B cell (primary cell): ENCODE measurements at regions not wholly inside any gene's neighbourhood (a gene's known extent, or its start where the extent isn't known, plus 50 kb on each side); places are given as distances from the start of the nearest gene placed in this dataset.

Source experiments
- ATAC-seq: fragments of 200-7000 bp; cut with Tn5 transposase; one replicate; pipeline ENCODE4 v1.10.0; 2021; ENCODE audit warnings: low read depth, mild to moderate bottlenecking, moderate number of reproducible peaks, moderate library complexity
- CTCF ChIA-PET: fragments of 350-600 bp; sonication (Branson Sonifier 250); formaldehyde crosslinking; loops from one replicate; lab custom pipeline; 2021; ENCODE audit warnings: antibody characterized with exemption, inconsistent platforms; lab: Charles Lee
- POLR2A ChIA-PET: fragments of 350-600 bp; sonication (Branson Sonifier 250); formaldehyde crosslinking; loops from one replicate; lab custom pipeline; 2021; ENCODE audit warnings: antibody characterized with exemption; lab: Charles Lee
- DNase-seq: peaks from one replicate; pipeline ENCODE4 v3.0.0; 2013
- H2AFZ ChIP-seq: 2 replicates; pipeline ENCODE4 v1.6.1; 2012; ENCODE audit warnings: mild to moderate bottlenecking, low read depth, low read length; ENCODE audit not compliant: insufficient read depth, poor library complexity, severe bottlenecking
- H3K27ac ChIP-seq, 2 donors: 1 replicate in 1 of 2; 2 replicates in 1 of 2; pipeline ENCODE4 v1.5.1; 2012 to 2013; ENCODE audit warnings: low read length in 2 of 2, mild to moderate bottlenecking in 2 of 2, moderate library complexity in 1 of 2
- H3K27me3 ChIP-seq, 4 experiments: fragments of 200-600 bp in 1 of 4; sonication (generic) in 1 of 4; replicated peaks in 1 of 4; 1 replicate in 2 of 4; 2 replicates in 2 of 4; pipeline versions ENCODE4 v1.6.1 to v1.7.0; 2013 to 2016; ENCODE audit warnings: low read length in 3 of 4, mild to moderate bottlenecking in 2 of 4, mixed read lengths in 1 of 4, moderate library complexity in 1 of 4; ENCODE audit not compliant: insufficient read depth in 4 of 4, control insufficient read depth in 3 of 4; ENCODE audit errors: control extremely low read depth in 1 of 4
- H3K36me3 ChIP-seq, 2 experiments: replicated peaks in 1 of 2; 1 replicate in 1 of 2; 2 replicates in 1 of 2; pipeline versions ENCODE4 v1.6.1 to v1.7.1; 2013; ENCODE audit warnings: low read length in 1 of 2; ENCODE audit not compliant: insufficient read depth in 2 of 2, control insufficient read depth in 1 of 2; ENCODE audit errors: control extremely low read depth in 1 of 2, extremely low read depth in 1 of 2
- H3K4me1 ChIP-seq, 2 donors: fragments of 200-600 bp in 1 of 2; sonication (generic) in 1 of 2; 1 replicate in 1 of 2; 2 replicates in 1 of 2; pipeline versions ENCODE4 v1.5.1 to v1.6.1; 2013 to 2017; ENCODE audit warnings: low read length in 2 of 2; ENCODE audit not compliant: control insufficient read depth in 2 of 2, insufficient read depth in 2 of 2
- H3K4me2 ChIP-seq: replicated peaks from 2 replicates; pipeline ENCODE3; 2012; ENCODE audit warnings: mild to moderate bottlenecking, low read depth, low read length; ENCODE audit not compliant: poor library complexity, severe bottlenecking
- H3K4me3 ChIP-seq, 5 experiments: fragments of 200-600 bp in 1 of 5; sonication (generic) in 1 of 5; 1 replicate in 3 of 5; 2 replicates in 2 of 5; pipeline versions ENCODE4 v1.5.1 to v1.7.0; 2011 to 2016; ENCODE audit warnings: low read length in 4 of 5, mild to moderate bottlenecking in 4 of 5, low read depth in 2 of 5, control low read depth in 1 of 5, moderate library complexity in 1 of 5; ENCODE audit not compliant: insufficient read depth in 1 of 5; ENCODE audit errors: control extremely low read depth in 1 of 5, extremely low read depth in 1 of 5
- H3K79me2 ChIP-seq: fragments of 200-600 bp; sonication (generic); one replicate; pipeline ENCODE4 v1.6.0; 2016; ENCODE audit warnings: low read length; ENCODE audit not compliant: control insufficient read depth, insufficient read depth
- H3K9ac ChIP-seq: fragments of 200-600 bp; sonication (generic); 2 replicates; pipeline ENCODE4 v1.6.1; 2017; ENCODE audit warnings: mild to moderate bottlenecking, low read length, moderate library complexity
- H3K9me3 ChIP-seq, 3 donors: one replicate each; pipeline versions ENCODE4 v1.6.1 to v1.7.1; 2013; ENCODE audit warnings: low read length in 2 of 3; ENCODE audit not compliant: control insufficient read depth in 2 of 3, insufficient read depth in 1 of 3; ENCODE audit errors: control extremely low read depth in 1 of 3
- H4K20me1 ChIP-seq: 2 replicates; pipeline ENCODE4 v1.6.0; 2012; ENCODE audit warnings: mild to moderate bottlenecking, low read length; ENCODE audit not compliant: insufficient read depth, control insufficient read depth, poor library complexity, severe bottlenecking
- H3K27ac Mint-ChIP-seq: one replicate; pipeline ENCODE4 v1.8.0; 2021; ENCODE audit warnings: mixed read lengths
- H3K27me3 Mint-ChIP-seq: one replicate; pipeline ENCODE4 v1.8.0; 2021; ENCODE audit warnings: mixed read lengths
- H3K4me1 Mint-ChIP-seq: one replicate; pipeline ENCODE4 v1.8.0; 2021; ENCODE audit warnings: mixed read lengths
- H3K4me3 Mint-ChIP-seq: one replicate; pipeline ENCODE4 v1.8.0; 2021; ENCODE audit warnings: mixed read lengths
- H3K9me3 Mint-ChIP-seq: one replicate; pipeline ENCODE4 v1.8.0; 2022; ENCODE audit warnings: mixed read lengths; ENCODE audit not compliant: insufficient read depth
- EZH2 ChIP-seq: IDR thresholded peaks from 2 replicates; pipeline ENCODE4 v1.6.1; 2012; ENCODE audit warnings: borderline replicate concordance, low read depth, mild to moderate bottlenecking, moderate library complexity, low read length; ENCODE audit not compliant: insufficient read depth, poor library complexity, severe bottlenecking
- WGBS: methylation state at CpG from one replicate; pipeline ENCODE4 v1.1.5; 2013; ENCODE audit warnings: missing lambda C conversion rate; ENCODE audit not compliant: insufficient coverage; 5-methylcytosine and 5-hydroxymethylcytosine counted together
- intact Hi-C: fragments of 100-400 bp; cut with micrococcal nuclease; formaldehyde crosslinking; loops from one replicate; pipeline ENCODE4 v1.10.0; 2022
- TF ChIP-seq, protein P1 (sequence below): fragments of 200-600 bp; IDR thresholded peaks from one replicate; pipeline ENCODE4 v1.8.0; 2022; ENCODE audit warnings: antibody characterized with exemption, mild to moderate bottlenecking

DNA sequence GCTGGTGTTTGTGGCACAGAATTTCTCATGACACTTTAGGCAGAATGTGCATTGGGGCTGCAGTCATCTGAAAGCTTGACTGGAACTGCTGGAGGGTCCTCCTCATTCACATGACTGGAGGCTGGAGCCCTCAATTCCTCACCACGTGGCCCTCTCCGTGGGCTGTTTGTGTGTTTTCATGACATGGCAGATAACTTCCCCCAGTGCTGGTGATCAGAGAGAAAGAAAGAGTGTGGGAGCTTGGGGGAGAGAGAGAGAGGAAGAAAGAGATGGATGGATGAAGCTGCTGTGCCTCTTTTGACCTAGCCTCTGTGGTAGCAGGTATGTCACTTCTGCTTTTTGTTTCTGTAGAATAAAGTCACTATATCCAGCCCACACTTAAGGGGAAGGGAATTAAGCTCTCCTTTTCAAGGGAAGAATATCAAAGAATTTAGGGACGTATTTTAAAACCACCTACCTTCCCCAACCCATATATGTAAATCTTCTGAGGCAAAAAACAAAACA, 169.6 kb upstream of the IL12A start:
- H3K9ac ChIP-seq = no peak overlapping the region
- H3K36me3 ChIP-seq = no peaks in the 10 kb centered on the region
- no peak for ATAC-seq
- no peak overlapping the region for H3K4me3 ChIP-seq
- H3K4me3 Mint-ChIP-seq = no peak overlapping the region
- H3K79me2 ChIP-seq = no peaks in the 10 kb centered on the region
- H3K9me3 Mint-ChIP-seq = no peaks in the 10 kb centered on the region
- no peak overlapping the region for H3K27ac ChIP-seq
- ChIA-PET CTCF (interaction anchor here (0.9 kb wide), 1 partner anchor 10 kb away, joined by 4 read pairs; no protein-coding TSS in a partner anchor), POLR2A (no interaction called here)
- no peak overlapping the region for H2AFZ ChIP-seq
- DNase-seq = no peak
- no peaks in the 10 kb centered on the region for H3K27me3 ChIP-seq
- H4K20me1 ChIP-seq = no peaks in the 10 kb centered on the region
- TF ChIP-seq, protein P1, sequence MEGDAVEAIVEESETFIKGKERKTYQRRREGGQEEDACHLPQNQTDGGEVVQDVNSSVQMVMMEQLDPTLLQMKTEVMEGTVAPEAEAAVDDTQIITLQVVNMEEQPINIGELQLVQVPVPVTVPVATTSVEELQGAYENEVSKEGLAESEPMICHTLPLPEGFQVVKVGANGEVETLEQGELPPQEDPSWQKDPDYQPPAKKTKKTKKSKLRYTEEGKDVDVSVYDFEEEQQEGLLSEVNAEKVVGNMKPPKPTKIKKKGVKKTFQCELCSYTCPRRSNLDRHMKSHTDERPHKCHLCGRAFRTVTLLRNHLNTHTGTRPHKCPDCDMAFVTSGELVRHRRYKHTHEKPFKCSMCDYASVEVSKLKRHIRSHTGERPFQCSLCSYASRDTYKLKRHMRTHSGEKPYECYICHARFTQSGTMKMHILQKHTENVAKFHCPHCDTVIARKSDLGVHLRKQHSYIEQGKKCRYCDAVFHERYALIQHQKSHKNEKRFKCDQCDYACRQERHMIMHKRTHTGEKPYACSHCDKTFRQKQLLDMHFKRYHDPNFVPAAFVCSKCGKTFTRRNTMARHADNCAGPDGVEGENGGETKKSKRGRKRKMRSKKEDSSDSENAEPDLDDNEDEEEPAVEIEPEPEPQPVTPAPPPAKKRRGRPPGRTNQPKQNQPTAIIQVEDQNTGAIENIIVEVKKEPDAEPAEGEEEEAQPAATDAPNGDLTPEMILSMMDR = no peak
- no peak for TF ChIP-seq EZH2
- 20% methylated on average over 1 of the region's 3 CpGs for WGBS
- H3K9me3 ChIP-seq = no peaks in the 10 kb centered on the region
- intact Hi-C loops = no loop called here
- H3K4me1 ChIP-seq = no peaks in the 10 kb centered on the region
- H3K4me1 Mint-ChIP-seq = peaks cover 2% of the 10 kb centered on the region
- H3K4me2 ChIP-seq = no peak overlapping the region
- no peak overlapping the region for H3K27ac Mint-ChIP-seq
- peaks cover 14% of the 10 kb centered on the region for H3K27me3 Mint-ChIP-seq

DNA sequence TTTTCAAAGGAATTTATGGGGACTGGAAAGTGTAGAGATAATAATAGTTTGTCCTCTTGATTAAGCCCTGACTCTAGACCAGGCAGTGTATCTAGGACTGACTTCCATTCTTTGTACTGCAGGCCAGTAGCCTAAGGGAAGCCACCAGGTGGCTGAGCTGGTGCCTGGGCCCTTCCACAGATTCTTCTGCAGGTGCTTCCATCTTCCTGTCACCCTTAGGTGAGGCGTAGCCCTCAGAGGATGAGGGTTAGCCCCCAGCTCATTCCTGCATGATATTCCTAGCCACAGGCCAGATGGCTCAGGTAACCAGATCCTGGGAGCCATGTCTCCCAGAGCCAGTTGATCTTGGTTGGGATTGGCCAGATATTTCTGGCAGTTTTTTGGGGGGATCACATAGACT, 169.0 kb upstream of the IL12A start:
- Mint-ChIP-seq H3K9me3 (no peaks in the 10 kb centered on the region), H3K27ac (no peak overlapping the region), H3K27me3 (peaks cover 14% of the 10 kb centered on the region), H3K4me3 (no peak overlapping the region), H3K4me1 (peaks cover 2% of the 10 kb centered on the region)
- ChIA-PET POLR2A (no interaction called here), CTCF (no interaction called here)
- Histone ChIP-seq H3K4me1 (no peaks in the 10 kb centered on the region), H3K36me3 (no peaks in the 10 kb centered on the region), H3K79me2 (no peaks in the 10 kb centered on the region), H3K9me3 (no peaks in the 10 kb centered on the region), H3K27ac (no peak overlapping the region), H3K4me3 (no peak overlapping the region), H3K9ac (no peak overlapping the region), H3K27me3 (no peaks in the 10 kb centered on the region), H3K4me2 (no peak overlapping the region), H2AFZ (no peak overlapping the region), H4K20me1 (no peaks in the 10 kb centered on the region)
- intact Hi-C loops = no loop called here
- DNase-seq (no peak), ATAC-seq (no peak)
- TF ChIP-seq, protein P1 = no peak
- no peak for TF ChIP-seq EZH2
- WGBS = 43% methylated on average over 1 of the region's 1 CpG
